AG04449 (cell line): ENCODE measurements at regions not wholly inside any gene's neighbourhood (a gene's known extent, or its start where the extent isn't known, plus 50 kb on each side); places are given as distances from the start of the nearest gene placed in this dataset.

Experiments used
- CTCF ChIA-PET: fragments of 350-600 bp; formaldehyde crosslinking; extraction: SDS; loops from one replicate; lab custom pipeline; 2021; ENCODE audit warnings: antibody characterized with exemption; lab: Yijun Ruan, JAX
- POLR2A ChIA-PET: fragments of 400-600, 350-600 bp; formaldehyde crosslinking; extraction: SDS; loops from one replicate; lab custom pipeline; 2020; ENCODE audit warnings: antibody characterized with exemption, inconsistent platforms; lab: Yijun Ruan, JAX
- DNase-seq: peaks from one replicate; pipeline ENCODE4 v3.0.0-alpha.2; 2010; ENCODE audit warnings: low read depth, low spot score
- H3K4me3 ChIP-seq: 2 replicates; pipeline ENCODE4 v1.5.1; 2011; ENCODE audit warnings: low read depth, mild to moderate bottlenecking, control low read depth, low read length
- TF ChIP-seq, protein P1 (sequence below): IDR thresholded peaks from one replicate; pipeline ENCODE4 v1.5.1; 2011; ENCODE audit warnings: mild to moderate bottlenecking, moderate library complexity, low read length, control low read depth, inconsistent platforms; ENCODE audit not compliant: insufficient read depth; ENCODE audit errors: missing control alignments

DNA sequence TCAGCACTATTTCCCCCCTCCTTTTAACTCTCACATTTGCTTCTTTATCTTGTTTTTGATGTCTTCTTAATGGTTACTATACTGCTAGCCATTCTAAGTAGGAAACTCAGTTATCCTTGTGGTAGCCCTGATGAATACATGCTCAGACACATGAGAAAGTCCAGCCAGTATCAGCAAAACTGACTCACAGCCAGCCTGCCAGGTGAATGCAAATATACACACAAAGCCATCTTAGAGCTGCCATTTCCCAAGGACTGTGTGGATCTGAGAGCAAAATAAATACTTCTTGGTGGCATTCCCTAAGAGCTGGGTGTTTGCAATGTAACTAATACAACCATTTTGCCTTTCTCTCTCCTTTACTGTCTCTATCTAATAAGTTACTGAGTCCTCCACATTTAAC is 455.2 kb downstream of the CCER1 start:
- CTCF ChIA-PET: no interaction called here
- DNase-seq: no peak
- POLR2A ChIA-PET: no interaction called here
- no peak overlapping the region for H3K4me3 ChIP-seq
- TF ChIP-seq, protein P1, sequence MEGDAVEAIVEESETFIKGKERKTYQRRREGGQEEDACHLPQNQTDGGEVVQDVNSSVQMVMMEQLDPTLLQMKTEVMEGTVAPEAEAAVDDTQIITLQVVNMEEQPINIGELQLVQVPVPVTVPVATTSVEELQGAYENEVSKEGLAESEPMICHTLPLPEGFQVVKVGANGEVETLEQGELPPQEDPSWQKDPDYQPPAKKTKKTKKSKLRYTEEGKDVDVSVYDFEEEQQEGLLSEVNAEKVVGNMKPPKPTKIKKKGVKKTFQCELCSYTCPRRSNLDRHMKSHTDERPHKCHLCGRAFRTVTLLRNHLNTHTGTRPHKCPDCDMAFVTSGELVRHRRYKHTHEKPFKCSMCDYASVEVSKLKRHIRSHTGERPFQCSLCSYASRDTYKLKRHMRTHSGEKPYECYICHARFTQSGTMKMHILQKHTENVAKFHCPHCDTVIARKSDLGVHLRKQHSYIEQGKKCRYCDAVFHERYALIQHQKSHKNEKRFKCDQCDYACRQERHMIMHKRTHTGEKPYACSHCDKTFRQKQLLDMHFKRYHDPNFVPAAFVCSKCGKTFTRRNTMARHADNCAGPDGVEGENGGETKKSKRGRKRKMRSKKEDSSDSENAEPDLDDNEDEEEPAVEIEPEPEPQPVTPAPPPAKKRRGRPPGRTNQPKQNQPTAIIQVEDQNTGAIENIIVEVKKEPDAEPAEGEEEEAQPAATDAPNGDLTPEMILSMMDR: no peak

DNA sequence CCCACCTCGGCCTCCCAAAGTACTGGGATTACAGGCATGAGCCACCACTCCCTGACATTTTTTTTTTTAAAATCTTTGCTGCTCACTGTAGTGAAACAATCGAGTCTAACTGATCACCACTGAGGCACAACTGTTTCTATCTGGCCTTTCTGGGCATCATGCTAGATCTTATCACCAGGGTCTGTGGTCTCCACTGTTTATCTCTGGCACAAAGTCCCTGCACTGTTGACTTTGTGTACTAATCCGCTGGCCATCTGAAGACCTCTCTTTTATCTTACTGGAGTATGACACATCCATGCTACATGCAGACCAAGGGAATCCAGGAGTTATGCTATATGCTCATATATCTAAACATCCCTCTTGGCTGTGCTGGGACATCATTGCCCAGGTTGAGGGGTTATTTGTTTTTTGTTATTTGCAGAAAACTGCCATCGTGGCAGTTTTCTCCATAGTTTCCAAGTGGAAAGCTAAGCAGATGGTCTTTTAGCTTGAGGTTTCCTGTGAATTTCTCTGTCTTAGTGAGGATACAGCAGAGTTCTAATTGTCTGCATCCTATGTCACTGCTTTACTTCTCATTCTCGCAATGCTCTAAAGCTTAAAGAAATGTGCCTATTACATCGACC is 456.9 kb downstream of the CCER1 start:
- POLR2A ChIA-PET: no interaction called here
- DNase-seq: no peak
- H3K4me3 ChIP-seq: no peak overlapping the region
- TF ChIP-seq, protein P1: no peak
- CTCF ChIA-PET: no interaction called here

DNA sequence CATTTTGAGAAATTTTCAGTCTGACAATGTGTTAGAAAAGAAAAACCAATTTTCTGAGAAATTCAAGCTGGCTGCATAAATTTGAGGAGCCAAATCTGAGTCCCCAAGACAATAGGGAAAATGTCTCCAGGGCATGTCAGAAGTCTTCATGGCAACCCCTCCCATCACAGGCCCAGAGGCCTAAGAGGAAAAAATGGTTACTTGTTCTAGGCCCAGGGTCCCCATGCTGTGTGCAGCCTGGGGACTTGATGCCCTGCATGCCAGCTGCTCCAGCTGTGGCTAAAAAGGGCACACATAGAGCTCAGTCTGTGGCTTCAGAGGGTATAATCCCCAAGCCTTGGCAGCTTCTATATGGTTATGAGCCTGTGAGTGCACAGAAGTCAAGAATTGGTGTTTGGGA is 464.6 kb downstream of the CCER1 start:
- DNase-seq: no peak
- POLR2A ChIA-PET: no interaction called here
- CTCF ChIA-PET: no interaction called here
- H3K4me3 ChIP-seq: no peak overlapping the region
- TF ChIP-seq, protein P1: no peak

DNA sequence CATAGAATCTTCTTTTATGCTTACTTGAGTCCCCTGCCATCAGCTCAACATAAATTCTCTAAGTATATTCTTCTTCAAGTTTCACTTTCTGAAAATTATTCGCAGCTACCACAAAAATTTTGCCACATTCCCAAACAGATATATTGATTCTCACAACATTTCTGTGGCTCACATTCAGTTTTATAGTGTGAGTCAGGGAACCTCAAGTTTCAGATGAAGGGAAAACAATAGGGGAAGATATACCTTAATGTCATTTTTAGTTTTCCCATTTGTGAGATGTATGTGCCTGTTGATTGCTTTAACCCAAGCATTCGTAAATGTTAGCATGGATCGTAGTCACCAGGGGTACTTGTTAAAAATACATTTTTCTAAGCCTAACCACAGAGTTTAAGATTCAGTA is 465.8 kb downstream of the CCER1 start:
- no peak for DNase-seq
- TF ChIP-seq, protein P1: no peak
- ChIA-PET POLR2A (no interaction called here), CTCF (no interaction called here)
- no peak overlapping the region for H3K4me3 ChIP-seq

DNA sequence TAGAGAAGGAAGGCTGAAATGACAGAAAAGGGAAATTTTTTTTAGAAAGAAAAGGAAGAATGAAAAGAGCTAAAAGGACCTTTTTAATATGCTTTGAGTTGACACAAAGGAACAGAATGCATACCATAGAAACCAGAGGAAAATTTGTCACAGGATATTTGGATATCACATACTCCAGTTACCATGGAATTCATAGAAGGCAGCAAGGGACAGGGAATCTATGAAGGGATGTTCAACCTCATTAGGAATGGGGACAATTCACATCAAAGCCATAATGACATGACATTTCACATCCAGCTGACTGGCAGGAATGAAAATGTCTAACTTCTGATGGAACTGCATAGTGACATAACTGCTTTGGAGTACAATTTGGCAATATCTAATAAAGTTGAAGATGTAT is 469.4 kb downstream of the CCER1 start:
- H3K4me3 ChIP-seq: no peak overlapping the region
- ChIA-PET CTCF (no interaction called here), POLR2A (no interaction called here)
- TF ChIP-seq, protein P1: no peak
- no peak for DNase-seq

DNA sequence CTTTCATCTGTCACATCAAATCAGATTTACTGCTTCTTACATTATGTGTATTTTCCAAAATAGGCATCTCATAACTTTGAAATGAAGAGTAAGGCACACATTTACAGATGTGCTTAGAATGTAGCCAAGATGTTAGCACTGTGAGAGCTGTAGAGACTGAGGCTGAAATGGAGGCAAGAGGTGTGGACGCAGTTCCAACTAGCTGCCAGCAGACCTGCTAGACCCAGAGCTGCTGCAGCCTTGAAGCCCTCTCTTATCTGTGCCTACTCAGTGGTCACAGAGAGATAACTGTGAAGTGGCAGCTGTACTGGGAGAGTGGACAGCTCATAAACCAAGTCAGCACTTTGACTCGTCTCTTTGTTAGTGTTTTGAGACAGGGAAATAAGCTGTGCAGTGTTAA is 470.9 kb downstream of the CCER1 start:
- CTCF ChIA-PET: no interaction called here
- TF ChIP-seq, protein P1: no peak
- DNase-seq: no peak
- H3K4me3 ChIP-seq: no peak overlapping the region
- POLR2A ChIA-PET: no interaction called here
